ENCODE measurements at regions not wholly inside any gene's neighbourhood (a gene's known extent, or its start where the extent isn't known, plus 50 kb on each side); places are given as distances from the start of the nearest gene placed in this dataset.

- no peaks in the 10 kb centered on the region for H3K4me1 Mint-ChIP-seq
- no peak for ATAC-seq
- H3K27ac Mint-ChIP-seq = no peak overlapping the region
- H3K4me3 Mint-ChIP-seq = no peak overlapping the region
- DNase-seq = no peak
- H3K9me3 Mint-ChIP-seq = peaks cover 11 to 12% of the 10 kb centered on the region in 2 donors
- H3K27me3 Mint-ChIP-seq = no peaks in the 10 kb centered on the region
Observed at GRCh38 chr10:107687701-107688100, 523.2 kb upstream of the SORCS1 start.

GRCh38 chr10:107686095-107686494, 521.6 kb upstream of the SORCS1 start:
- DNase-seq = no peak
- peaks cover 12 to 16% of the 10 kb centered on the region in 2 donors for H3K9me3 Mint-ChIP-seq
- H3K27ac Mint-ChIP-seq = no peak overlapping the region
- no peaks in the 10 kb centered on the region for H3K4me1 Mint-ChIP-seq
- ATAC-seq = no peak
- no peaks in the 10 kb centered on the region for H3K27me3 Mint-ChIP-seq
- H3K4me3 Mint-ChIP-seq = no peak overlapping the region

- peaks cover 4 to 16% of the 10 kb centered on the region in 2 donors for H3K9me3 Mint-ChIP-seq
- H3K4me1 Mint-ChIP-seq = no peaks in the 10 kb centered on the region
- DNase-seq (no peak), ATAC-seq (no peak)
- no peaks in the 10 kb centered on the region for H3K27me3 Mint-ChIP-seq
- H3K27ac Mint-ChIP-seq = peak overlapping the region in 1 of 2 donors; percentile 40
- H3K4me3 Mint-ChIP-seq = no peak overlapping the region
Observed at GRCh38 chr10:107671960-107672359, 507.5 kb upstream of the SORCS1 start.

- Mint-ChIP-seq H3K27ac (no peak overlapping the region), H3K27me3 (no peaks in the 10 kb centered on the region), H3K4me1 (no peaks in the 10 kb centered on the region), H3K9me3 (peaks cover 5 to 37% of the 10 kb centered on the region in 2 donors), H3K4me3 (no peak overlapping the region)
- no peak for DNase-seq
- no peak for ATAC-seq
Observed at GRCh38 chr10:107666214-107666613, 501.7 kb upstream of the SORCS1 start.

GRCh38 chr10:107665459-107665858, 501.0 kb upstream of the SORCS1 start:
- DNase-seq = no peak
- no peak for ATAC-seq
- no peaks in the 10 kb centered on the region for H3K27me3 Mint-ChIP-seq
- H3K4me3 Mint-ChIP-seq = no peak overlapping the region
- H3K4me1 Mint-ChIP-seq = no peaks in the 10 kb centered on the region
- H3K27ac Mint-ChIP-seq = no peak overlapping the region
- peaks cover 5 to 32% of the 10 kb centered on the region in 2 donors for H3K9me3 Mint-ChIP-seq

GRCh38 chr10:107657851-107658250, 493.3 kb upstream of the SORCS1 start:
- Mint-ChIP-seq H3K4me1 (no peaks in the 10 kb centered on the region), H3K4me3 (no peak overlapping the region), H3K27me3 (no peaks in the 10 kb centered on the region), H3K27ac (no peak overlapping the region), H3K9me3 (peaks cover 0 to 21% of the 10 kb centered on the region in 2 donors)
- no peak for DNase-seq
- ATAC-seq = no peak

GRCh38 chr10:107656932-107657331, 492.4 kb upstream of the SORCS1 start:
- no peak overlapping the region for H3K4me3 Mint-ChIP-seq
- H3K4me1 Mint-ChIP-seq = no peaks in the 10 kb centered on the region
- no peaks in the 10 kb centered on the region for H3K27me3 Mint-ChIP-seq
- peaks cover 0 to 18% of the 10 kb centered on the region in 2 donors for H3K9me3 Mint-ChIP-seq
- ATAC-seq (no peak), DNase-seq (no peak)
- H3K27ac Mint-ChIP-seq = no peak overlapping the region

- Mint-ChIP-seq H3K4me3 (peak overlapping the region in 1 of 2 donors; percentile 8), H3K9me3 (peaks cover 0 to 9% of the 10 kb centered on the region in 2 donors), H3K27ac (no peak overlapping the region), H3K27me3 (no peaks in the 10 kb centered on the region), H3K4me1 (no peaks in the 10 kb centered on the region)
- DNase-seq = no peak
- ATAC-seq = no peak
Observed at GRCh38 chr10:107653832-107654287, 489.4 kb upstream of the SORCS1 start.

GRCh38 chr10:107650939-107651338, 486.4 kb upstream of the SORCS1 start:
- no peak for ATAC-seq
- no peaks in the 10 kb centered on the region for H3K4me1 Mint-ChIP-seq
- peaks cover 0 to 9% of the 10 kb centered on the region in 2 donors for H3K9me3 Mint-ChIP-seq
- no peak overlapping the region for H3K27ac Mint-ChIP-seq
- DNase-seq = no peak
- H3K4me3 Mint-ChIP-seq = no peak overlapping the region
- no peaks in the 10 kb centered on the region for H3K27me3 Mint-ChIP-seq

- Mint-ChIP-seq H3K27me3 (no peaks in the 10 kb centered on the region), H3K27ac (no peak overlapping the region), H3K4me1 (no peaks in the 10 kb centered on the region), H3K9me3 (peaks cover 0 to 7% of the 10 kb centered on the region in 2 donors), H3K4me3 (no peak overlapping the region)
- DNase-seq (no peak), ATAC-seq (no peak)
Observed at GRCh38 chr10:107649249-107649648, 484.7 kb upstream of the SORCS1 start.

GRCh38 chr10:107647462-107647861, 483.0 kb upstream of the SORCS1 start:
- Mint-ChIP-seq H3K4me1 (no peaks in the 10 kb centered on the region), H3K9me3 (peaks cover 0 to 7% of the 10 kb centered on the region in 2 donors), H3K27me3 (no peaks in the 10 kb centered on the region), H3K4me3 (no peak overlapping the region), H3K27ac (no peak overlapping the region)
- ATAC-seq = no peak
- no peak for DNase-seq

GRCh38 chr10:107631876-107632275, 467.4 kb upstream of the SORCS1 start:
- Mint-ChIP-seq H3K27ac (no peak overlapping the region), H3K27me3 (no peaks in the 10 kb centered on the region), H3K9me3 (peaks cover 11 to 15% of the 10 kb centered on the region in 2 donors), H3K4me1 (no peaks in the 10 kb centered on the region), H3K4me3 (no peak overlapping the region)
- no peak for ATAC-seq
- no peak for DNase-seq

- ATAC-seq (no peak), DNase-seq (no peak)
- H3K4me1 Mint-ChIP-seq = no peaks in the 10 kb centered on the region
- H3K27me3 Mint-ChIP-seq = no peaks in the 10 kb centered on the region
- H3K9me3 Mint-ChIP-seq = no peaks in the 10 kb centered on the region
- no peak overlapping the region for H3K27ac Mint-ChIP-seq
- H3K4me3 Mint-ChIP-seq = no peak overlapping the region
Observed at GRCh38 chr10:107626862-107627261, 462.4 kb upstream of the SORCS1 start.

GRCh38 chr10:107623292-107623691, 458.8 kb upstream of the SORCS1 start:
- no peak for DNase-seq
- no peak for ATAC-seq
- H3K9me3 Mint-ChIP-seq = peaks cover 0 to 9% of the 10 kb centered on the region in 2 donors
- H3K27me3 Mint-ChIP-seq = no peaks in the 10 kb centered on the region
- H3K4me1 Mint-ChIP-seq = no peaks in the 10 kb centered on the region
- no peak overlapping the region for H3K27ac Mint-ChIP-seq
- H3K4me3 Mint-ChIP-seq = no peak overlapping the region

GRCh38 chr10:107619139-107619538, 454.6 kb upstream of the SORCS1 start:
- Mint-ChIP-seq H3K4me3 (no peak overlapping the region), H3K27me3 (no peaks in the 10 kb centered on the region), H3K9me3 (peaks cover 0 to 18% of the 10 kb centered on the region in 2 donors), H3K27ac (no peak overlapping the region), H3K4me1 (no peaks in the 10 kb centered on the region)
- DNase-seq (no peak), ATAC-seq (no peak)

GRCh38 chr10:107618504-107618994, 454.0 kb upstream of the SORCS1 start:
- no peaks in the 10 kb centered on the region for H3K4me1 Mint-ChIP-seq
- H3K27me3 Mint-ChIP-seq = no peaks in the 10 kb centered on the region
- H3K27ac Mint-ChIP-seq = no peak overlapping the region
- ATAC-seq = no peak
- no peak overlapping the region for H3K4me3 Mint-ChIP-seq
- DNase-seq = no peak
- peaks cover 0 to 18% of the 10 kb centered on the region in 2 donors for H3K9me3 Mint-ChIP-seq

All from stimulated activated naive CD8-positive, alpha-beta T cell treated with anti-CD3 and anti-CD28 coated beads, Interleukin-15, amount 100 ng/mL, for 72 hours (primary cell).